DMS 273 treated with DMSO at 0.1 percent for 48 hours (cell line): ENCODE measurements at regions not wholly inside any gene's neighbourhood (a gene's known extent, or its start where the extent isn't known, plus 50 kb on each side); places are given as distances from the start of the nearest gene placed in this dataset.
A peak's percentile ranks its signal among the peaks of the same experiment; 100 is the strongest.
"Not testable (repeated sequence)": the region's sequence is repeated elsewhere in the genome, so short reads cannot be mapped to it uniquely, and the experiment has no call there.

Experiments used
- DNase-seq: peaks from one replicate; lab custom pipeline; 2025; lab: John Stamatoyannopoulos, UW

DNA sequence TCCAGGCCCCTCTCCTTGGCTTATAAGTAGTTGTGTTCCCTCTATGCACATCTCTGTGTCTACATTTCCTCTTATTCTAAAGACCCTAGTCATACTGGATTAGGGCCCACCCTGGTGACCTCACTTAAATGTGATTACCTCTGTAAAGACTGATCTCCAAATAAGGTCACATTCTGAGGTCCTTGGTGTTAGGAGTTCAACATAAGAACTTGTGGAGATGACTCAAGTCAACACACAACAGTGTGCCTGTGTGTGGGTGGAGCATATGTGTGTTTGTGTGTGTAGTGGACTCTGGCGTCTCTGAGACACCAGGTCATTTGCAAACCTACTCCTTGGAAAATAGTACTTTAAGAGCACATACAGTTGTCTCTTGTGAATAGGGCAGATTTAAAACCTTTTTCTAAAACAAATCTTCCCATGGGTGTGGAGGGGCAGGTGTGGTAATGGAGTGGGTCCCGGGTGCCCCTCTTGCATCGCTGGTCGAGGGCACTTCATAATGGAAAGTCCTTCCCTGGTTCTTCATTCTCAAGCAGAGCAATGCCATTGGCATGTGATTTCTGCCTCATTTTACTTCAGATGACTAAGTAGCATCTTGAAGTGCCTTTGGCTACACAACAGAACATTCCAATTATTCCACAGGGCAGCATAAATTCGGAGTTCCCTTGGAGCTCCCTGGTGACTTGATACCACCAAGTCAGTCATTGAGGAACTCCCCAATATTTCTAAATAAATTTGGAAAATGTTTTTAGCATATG lies 84.4 kb downstream of the C9orf152 start:
- no peak for DNase-seq

DNA sequence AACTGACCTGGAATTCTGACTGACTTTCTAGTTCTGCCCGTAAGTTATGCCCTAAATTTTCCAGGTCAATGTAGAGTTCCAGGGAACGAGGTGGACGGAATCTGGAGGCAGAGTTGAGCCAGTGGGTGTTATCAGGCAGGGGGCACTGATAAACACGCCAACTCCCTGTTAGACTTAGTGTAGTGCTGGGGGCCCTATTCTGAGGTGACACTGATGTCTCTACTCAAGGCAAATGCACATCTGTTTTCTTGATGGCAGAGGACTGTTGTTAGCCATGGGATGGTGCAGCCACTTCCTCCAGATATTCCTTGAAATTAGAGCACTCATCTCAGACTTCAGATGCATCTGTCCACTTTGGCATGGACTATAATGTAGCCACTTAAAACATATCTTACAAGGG lies 83.5 kb downstream of the C9orf152 start:
- no peak for DNase-seq

DNA sequence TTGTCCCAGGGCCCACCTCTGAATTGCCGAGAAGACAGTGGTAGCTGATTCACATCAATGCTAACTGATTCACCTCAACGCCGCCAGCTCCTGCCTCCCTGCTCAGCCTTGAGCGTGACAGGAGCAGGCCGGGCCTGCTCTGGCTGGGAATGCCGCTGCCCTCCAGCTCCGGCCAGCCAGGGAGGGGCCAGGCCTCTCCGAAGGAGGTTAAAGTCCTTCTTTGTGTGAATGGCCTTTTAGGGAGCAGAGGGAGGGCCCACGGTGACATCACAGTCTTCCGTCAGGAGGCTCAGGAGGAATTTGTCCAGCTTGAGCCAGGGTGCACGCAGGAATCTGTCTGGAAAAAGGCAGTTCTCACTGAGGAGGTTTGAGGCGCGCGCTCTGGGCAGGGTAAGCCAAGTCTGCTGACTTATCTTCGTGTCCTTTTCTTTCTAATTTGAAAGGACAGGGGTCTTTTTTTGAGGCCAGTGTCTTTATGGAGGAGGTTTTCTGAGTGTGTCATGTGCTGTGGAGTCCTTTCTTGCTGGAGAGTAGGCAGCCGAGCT lies 82.7 kb downstream of the C9orf152 start:
- no peak for DNase-seq

DNA sequence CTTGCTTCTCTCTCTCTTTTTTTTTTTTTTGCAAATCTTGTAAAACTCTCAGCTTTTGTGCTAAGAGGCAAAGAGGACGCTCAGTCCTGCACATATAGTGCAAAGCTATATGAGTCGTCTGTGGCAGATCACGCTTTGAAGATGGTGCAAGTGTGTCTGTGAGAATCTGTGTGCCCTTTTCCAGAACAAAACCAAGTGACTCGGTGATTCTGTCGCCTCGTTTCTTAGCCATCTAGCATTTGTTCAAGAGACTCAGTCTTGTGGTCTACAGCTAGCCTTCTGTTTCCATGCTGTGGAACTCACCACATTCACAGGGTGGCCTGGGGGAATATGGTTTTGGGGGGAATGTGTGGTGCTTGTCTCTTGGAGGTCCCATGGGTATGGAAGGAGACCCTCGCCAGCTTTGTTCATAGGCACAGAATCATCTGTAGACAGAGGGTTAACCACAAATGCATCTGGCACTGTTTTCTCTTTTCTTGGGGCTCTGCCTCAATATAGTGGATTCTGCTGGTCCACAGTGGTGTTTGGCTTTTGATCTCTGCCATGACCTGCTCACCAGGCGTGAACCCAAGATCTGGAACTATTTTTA lies 82.1 kb downstream of the C9orf152 start:
- DNase-seq: no peak

DNA sequence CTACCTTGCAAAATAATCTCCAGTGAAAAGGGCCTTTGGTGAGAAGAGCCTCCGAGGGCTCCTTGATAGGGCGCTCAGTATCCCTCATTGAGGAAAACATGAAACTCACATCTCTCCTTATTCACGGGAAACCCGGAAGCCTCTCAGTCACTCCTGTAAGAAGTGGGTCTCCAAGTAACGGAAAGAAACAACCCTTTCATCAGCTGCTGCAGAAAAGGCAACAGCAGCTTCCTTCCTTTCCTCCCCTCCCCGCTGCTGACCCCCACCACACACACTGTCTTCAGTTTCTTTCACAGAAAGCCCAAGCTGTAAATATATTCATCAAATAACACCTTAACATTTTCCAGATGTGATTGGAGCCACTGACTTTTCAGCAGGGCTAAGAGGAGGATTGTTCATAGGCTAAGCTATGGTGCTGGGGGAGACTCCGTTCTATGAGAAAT lies 81.4 kb downstream of the C9orf152 start:
- DNase-seq: no peak

DNA sequence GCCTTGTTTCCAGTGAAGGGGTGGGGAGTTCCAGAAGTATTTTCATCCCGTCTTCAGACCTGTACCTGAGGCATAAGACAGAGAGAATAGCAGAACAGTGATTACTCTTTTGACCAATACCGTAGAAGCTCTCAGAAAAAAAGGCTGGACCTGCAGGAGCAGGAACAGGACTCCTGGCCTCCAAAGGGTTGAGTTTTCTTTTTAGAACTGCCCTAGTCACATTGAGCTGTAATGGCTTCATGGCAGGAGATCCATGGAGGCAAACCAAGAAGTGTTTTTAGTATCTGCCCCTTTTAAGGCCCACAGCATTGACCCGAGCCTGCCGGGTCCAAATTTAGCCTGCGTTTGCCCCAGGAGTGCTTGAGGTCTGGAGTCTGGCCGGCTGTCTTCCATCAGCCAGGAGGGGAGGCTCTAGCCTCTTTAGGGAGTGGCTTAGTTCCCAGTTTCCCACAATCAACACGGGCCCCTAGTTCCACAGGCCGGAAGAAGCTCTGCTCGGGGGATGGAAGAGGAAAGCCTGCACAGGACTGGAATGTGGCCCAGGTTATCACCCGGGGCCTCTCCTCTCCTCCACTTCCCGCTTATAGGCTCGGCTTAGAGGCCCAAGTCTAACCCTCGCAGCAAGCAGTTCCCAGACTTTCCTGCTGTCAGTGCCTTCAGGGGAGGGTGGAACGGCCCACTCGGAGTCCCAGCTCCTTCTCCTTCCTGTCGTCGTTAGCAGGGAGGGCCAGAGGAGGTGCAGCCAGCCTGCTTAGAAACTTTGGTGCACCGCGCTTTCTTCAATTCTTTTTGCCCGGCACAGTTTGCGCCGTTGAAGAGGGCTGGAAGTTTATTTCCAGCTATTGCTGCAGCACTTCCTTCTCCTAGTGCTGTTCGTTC lies 80.7 kb downstream of the C9orf152 start:
- DNase-seq: no peak

DNA sequence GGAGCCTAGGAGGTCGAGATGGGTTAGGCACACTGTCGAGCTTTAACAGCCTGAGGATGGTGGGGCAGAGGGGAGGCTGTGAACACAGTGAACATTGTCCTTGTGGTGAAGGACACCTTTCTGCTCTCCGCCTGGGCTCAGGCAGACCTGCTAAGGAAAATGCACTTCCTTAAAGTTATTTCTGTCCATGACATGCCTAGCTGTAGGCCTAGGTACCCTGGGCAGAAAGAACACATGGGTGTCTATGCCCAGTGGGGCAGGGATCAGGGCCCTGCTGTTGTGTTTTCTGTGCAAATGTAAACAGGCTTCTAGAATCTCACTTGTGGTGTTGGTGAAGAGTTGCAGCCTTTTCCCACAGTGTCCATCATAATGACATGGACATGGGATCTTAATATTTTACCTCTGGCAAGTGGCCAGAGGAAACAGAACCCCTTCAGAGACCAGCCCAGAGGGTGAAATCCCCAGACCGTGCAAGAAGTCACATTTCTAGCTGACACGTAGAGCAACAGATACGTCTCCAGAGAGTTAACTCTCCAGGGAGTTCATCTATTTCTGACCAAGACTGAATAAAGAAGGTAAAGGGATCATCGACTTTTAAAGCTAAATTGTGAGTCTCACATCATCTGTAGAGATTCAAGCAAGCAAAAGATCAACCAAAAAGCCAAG lies 79.2 kb downstream of the C9orf152 start:
- DNase-seq: no peak

DNA sequence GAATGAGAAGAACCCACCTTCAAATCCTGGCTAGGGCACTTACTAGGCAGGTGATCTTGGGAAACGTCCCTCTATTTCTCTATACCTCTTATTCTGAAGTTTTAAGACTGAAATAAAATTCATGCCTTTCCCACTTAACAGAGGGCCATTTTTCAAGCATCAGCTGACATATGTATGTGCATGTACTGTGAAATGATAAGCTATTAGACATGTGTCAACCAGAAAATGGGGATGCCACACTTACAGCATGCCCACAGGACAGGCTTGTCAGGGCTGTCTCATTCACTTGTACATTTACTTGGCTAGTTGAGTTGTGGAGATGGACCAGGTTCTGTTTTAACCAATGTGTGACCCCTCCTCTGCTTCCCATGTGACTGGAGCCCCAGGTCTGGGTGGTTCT lies 78.5 kb downstream of the C9orf152 start:
- DNase-seq: no peak

DNA sequence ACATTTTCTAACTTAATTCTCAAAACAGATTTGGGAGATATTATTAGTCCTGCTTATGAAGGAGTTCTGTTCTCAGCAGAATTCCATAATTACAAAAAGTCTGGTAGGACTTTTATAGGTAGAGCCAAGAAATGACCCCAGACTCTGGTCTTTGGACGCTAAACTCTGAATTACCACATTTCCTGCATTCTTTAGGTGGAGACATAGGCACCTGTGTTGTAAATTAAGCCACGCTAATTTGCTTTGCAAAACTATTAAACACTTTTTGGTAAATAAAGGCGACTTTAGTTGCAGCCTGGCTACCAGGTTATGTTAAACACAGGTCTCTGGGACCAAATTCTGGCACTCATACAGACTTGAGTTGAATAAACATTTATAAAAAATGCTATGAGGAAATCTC lies 77.7 kb downstream of the C9orf152 start:
- DNase-seq: no peak

DNA sequence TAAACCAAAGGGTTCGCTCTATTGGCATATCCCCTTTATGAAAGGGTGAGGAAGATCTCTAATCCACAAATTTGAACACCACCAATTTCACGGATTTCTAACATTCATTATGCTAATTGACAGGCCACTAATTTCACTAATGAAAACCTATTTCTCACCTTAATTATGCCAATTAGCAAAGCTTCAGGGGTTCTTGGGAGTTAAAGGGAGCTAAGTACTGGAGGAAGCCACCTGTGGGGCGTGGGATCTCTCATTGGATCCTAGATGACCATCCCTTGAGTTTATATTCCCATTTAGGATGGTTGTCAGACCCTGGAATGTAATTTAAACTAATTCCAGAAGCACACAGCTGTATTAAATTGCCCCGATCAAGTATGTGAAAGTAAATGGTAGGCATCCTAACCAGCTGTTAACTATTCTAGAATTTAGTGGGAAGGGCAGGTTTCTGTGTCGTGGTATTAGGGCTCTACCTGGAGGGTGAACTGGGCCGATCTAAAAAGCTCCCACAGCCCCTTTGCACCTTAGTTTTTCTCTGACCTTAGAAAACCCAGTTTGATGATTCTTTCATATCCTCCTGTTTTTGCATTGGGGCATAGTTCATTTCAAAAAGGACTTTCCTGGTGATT lies 77.1 kb downstream of the C9orf152 start:
- DNase-seq: no peak

DNA sequence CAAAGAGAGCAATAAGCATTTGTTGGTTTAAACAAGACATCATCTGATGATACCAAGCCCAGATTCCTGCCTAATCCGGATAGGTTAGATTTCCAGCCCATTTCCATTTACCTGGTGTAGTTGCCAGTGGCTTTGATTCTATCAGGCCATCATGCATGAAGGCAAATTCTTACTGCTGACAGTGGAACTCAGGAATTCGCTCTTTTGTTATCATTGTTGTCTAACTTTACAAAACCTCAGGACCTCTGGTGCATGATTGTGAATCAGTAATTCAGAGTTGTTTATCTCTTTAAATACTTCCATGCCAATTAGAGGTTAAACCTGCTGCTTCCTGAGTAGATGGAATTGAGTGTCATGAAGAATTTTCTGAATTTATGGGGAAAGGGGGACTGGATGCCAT lies 76.5 kb downstream of the C9orf152 start:
- DNase-seq: no peak

DNA sequence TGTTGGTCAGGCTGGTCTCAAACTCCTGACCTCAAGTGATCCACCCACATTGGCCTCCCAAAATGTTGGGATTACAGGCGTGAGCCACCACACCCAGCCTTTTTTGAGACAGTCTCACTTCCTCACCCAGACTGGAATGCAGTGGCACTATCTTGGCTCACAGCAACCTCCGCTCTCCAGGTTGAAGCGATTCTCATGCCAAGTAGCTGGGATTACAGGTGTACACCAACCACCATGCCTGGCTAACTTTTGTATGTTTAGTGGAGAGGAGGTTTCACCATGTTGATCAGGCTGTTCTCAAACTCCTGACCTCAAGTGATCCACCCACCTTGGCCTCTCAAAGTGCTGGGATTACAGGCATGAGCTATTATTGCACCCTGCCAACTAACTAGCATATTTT lies 75.4 kb downstream of the C9orf152 start:
- DNase-seq: not testable (repeated sequence)

DNA sequence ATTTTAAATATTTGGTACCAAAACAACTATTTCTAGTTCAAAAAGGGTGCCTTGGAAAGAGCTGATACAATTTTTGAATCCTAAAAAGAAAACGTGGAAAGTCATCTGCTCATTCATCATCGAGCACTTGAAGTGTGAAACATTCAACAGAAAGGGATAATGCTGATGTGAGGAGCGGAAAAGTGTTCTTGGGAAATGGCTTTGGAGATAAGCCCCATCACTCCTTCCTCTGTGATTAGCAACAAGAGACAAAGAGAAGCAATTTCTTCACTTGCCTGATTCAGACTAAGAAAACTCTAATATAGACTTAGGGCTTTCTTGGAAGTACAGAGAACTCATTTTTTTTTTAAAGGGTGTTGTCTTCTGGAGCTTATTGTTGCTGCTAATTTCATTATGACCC lies 74.9 kb downstream of the C9orf152 start:
- DNase-seq: no peak

DNA sequence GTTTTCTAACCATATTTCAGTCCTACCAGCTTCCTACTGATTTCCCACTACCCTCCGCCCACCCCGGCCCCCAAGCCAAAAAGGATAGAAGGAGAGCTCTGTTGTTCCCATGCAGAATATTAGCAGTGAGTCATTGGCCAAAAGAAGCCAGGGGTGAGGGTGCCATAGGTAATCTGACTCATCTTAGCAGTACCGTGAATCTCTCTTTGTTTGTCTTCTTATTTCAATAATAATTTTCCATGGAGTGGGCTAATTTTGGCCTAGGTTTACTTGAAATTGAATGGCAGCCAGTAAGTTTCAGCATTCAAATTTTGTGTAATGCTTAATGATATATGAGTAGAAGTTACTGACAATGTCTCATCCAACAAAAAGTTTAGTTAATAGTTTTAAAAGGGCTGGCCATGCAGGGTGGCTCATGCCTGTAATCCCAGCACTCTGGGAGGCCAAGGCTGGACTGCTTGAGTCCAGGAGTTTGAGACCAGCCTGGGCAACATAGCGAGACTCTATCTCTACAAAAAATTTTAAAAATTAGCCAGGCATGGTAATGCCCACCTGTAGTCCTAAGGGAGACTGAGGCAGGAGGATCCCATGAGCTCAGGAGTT lies 74.2 kb downstream of the C9orf152 start:
- DNase-seq: no peak

DNA sequence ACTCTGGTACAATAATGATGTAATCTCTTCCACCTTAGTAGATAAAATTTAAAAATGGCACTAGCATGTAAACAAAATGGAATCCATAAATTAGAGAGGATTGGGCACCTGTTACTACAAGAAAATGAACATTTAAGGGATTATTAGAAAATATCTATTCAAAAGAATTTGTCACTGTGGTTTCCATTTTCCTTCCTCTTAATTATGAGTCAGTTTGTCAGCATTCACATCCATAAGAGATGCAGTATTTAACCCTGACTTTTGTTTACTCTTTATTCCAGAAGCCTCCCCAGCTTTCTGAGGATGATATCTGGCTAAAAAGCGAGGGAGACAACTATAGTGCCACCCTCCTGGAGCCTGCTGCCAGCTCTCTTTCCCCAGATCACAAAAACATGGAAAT lies 72.1 kb downstream of the C9orf152 start:
- DNase-seq: no peak

DNA sequence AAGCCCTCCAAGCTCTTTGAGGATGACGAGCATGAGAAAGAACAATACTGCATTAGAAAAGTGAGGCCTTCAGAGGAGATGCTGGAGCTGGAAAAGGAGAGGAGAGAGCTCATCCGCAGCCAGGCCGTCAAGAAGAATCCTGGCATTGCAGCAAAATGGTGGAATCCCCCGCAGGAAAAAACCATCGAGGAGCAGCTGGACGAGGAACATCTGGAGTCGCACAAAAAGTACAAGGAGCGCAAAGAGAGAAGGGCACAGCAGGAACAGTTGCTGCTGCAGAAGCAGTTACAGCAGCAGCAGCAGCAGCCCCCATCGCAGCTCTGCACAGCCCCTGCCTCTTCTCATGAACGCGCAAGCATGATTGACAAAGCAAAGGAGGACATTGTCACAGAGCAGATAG lies 71.2 kb downstream of the C9orf152 start:
- DNase-seq: no peak

DNA sequence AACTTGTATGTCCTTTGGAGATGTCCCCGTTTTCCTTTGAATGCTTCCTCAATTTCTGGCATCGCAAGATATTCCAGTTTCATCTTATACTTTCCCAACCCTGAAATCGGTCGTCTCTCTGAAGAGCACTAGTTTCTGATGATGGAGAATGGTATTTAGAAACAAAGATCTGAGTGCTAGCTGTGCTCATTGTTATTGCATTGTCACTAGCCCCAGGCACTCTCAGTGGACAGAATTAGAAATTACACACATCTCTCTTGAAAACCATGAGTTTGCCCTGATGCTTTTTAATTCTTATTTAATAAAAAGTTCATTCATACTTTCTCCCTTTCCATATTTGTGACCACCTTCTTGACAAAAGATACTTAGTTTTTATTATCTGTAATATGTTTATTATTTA lies 67.7 kb downstream of the C9orf152 start:
- no peak for DNase-seq

DNA sequence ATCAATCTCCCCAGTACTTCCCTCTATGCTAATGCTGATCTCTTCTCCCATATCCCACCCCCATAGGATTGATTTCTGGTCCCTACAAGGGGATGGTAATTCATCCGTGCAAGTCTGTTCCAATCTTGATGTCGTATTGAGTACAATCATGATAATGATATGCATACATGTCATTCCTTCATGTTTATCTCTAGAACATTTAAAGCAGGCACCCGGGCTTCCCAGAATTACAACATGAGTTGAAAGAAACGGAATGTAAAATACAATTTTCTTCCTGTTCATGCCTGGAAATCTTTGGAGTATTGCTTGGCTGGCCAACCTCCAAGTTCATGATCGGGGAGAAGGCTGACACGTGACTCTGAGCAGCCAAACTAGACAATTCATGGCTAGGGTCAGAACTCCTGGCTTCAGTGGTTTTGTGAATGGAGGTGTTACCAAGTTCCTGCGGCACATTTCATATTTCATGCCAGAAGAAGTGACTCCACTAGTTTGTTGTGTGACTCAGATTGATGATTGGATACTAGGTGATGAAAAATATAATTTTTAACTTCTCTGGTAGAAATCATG lies 66.6 kb downstream of the C9orf152 start:
- no peak for DNase-seq

DNA sequence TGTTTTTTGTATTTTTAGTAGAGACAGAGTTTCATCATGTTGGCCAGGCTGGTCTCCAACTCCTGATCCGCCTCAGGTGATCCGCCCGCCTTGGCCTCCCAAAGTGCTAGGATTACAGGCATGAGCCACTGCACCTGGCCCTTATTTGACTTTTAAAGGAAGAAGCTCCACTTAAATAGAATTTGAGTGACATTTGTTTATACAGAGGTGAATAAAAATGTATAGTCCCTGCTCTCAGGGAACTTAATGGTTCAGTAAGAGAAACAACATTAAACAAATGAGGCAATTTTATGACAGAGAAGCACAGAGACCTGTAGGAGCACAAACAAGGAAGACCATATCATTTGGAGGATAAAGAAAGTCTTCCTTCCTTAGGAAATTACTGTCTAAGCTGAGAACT lies 65.7 kb downstream of the C9orf152 start:
- DNase-seq: no peak

DNA sequence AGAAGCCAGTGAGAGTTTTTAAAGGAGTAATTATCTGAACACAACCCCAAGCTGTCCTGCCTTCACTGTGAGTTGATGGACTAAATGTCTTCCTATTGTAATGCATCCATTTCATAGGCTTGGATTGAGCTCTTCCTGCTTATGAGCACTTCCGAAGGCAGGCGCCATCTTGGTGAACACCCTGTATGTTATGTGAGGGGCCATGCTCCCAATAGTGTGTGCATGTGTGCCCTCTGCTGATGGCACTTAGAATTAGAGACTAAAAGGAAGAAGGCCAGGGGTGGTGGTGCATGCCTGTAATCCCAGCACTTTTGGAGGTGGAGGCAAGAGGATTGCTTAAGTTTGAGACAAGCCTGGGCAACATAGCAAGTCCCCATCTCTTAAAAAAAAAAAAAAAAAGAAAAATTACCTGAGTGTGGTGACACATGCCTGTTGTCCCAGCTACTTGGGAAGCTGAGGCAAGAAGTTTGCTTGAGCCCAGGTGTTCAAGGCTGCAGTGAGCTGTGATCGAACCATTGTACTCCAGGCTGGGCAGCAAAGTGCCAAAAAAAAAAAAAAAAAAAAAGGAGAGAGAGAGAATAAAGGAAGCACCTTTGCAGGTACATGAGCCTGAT lies 65.0 kb downstream of the C9orf152 start:
- peak; percentile 4 for DNase-seq
